Pancreas (tissue), 10 donors: ENCODE measurements at regions not wholly inside any gene's neighbourhood (a gene's known extent, or its start where the extent isn't known, plus 50 kb on each side); places are given as distances from the start of the nearest gene placed in this dataset.

Experiments used
- ATAC-seq, 4 donors: fragments of 200-7000 bp; cut with Tn5 transposase; one replicate each; pipeline versions ENCODE4 v1.8.0 to v1.9.1; 2020; ENCODE audit warnings: mild to moderate bottlenecking in 4 of 4, moderate library complexity in 4 of 4
- DNase-seq, 6 donors: peaks; one replicate each; pipeline ENCODE4 v3.0.0-alpha.2; 2020
- FAIRE-seq: peaks from 2 replicates; lab custom pipeline; 2012; peaks lifted over from hg19 to GRCh38; lab: Jason Lieb, UNC
- H3K27ac ChIP-seq, 4 donors: fragments of 200-600 bp; sonication (generic); 1 replicate in 3 of 4; 2 replicates in 1 of 4; pipeline versions ENCODE4 v1.5.0 to v1.8.0; 2020
- H3K27me3 ChIP-seq, 4 donors: fragments of 200-600 bp; one replicate each; pipeline ENCODE4 v1.8.0; 2021
- H3K36me3 ChIP-seq, 3 donors: fragments of 200-600 bp; sonication (generic) in 1 of 3; one replicate each; pipeline versions ENCODE4 v1.5.0 to v1.8.0; 2020 to 2021
- H3K4me1 ChIP-seq, 3 donors: fragments of 200-600 bp; one replicate each; pipeline ENCODE4 v1.8.0; 2021
- H3K4me3 ChIP-seq, 4 donors: fragments of 200-600 bp; sonication (generic) in 2 of 4; one replicate each; pipeline versions ENCODE4 v1.5.0 to v1.8.0; 2020 to 2021
- H3K9me3 ChIP-seq, 4 donors: fragments of 200-600 bp; one replicate each; pipeline ENCODE4 v1.8.0; 2021
- WGBS, 2 donors: extraction: QIAGEN DNeasy Blood & Tissue Kit; methylation state at CpG; one replicate each; pipeline ENCODE4 v1.1.7; 2013; 5-methylcytosine and 5-hydroxymethylcytosine counted together
- intact Hi-C, 3 donors: fragments of 100-400 bp; cut with DNase I; formaldehyde crosslinking; loops; one replicate each; pipeline versions ENCODE4 v1.11.1 to v1.14.2; 2022
- TF ChIP-seq, protein P1 (sequence below), 4 donors: fragments of 200-600 bp; sonication (generic) in 3 of 4; IDR thresholded peaks; one replicate each; pipeline versions ENCODE4 v1.5.0 to v1.8.0; 2021; ENCODE audit warnings: antibody characterized with exemption in 4 of 4
- donor health status: healthy with polysubstance abuse.
- donor health status: DM: no; HTN: no; CAD: no; lungs with moderate emphysema.
- donor health status: DM: no; HTN: no; CAD: no.
- donor health status: control.
- donor health status: control.
- donor health status: Bipolar disorder and iron deficiency.
- donor health status: DM: yes; HTN: yes; CAD: no.
- donor health status: DM: no; HTN: no; CAD: no.
- donor health status: DM: no; HTN: no; CAD: no.
- donor health status: DM: yes; HTN: yes; CAD: no.

GRCh38 chr12:88413646-88414045 lies 166.6 kb downstream of the KITLG start:
- no peak for FAIRE-seq
- intact Hi-C loops, result no loop called here
- TF ChIP-seq, protein P1, sequence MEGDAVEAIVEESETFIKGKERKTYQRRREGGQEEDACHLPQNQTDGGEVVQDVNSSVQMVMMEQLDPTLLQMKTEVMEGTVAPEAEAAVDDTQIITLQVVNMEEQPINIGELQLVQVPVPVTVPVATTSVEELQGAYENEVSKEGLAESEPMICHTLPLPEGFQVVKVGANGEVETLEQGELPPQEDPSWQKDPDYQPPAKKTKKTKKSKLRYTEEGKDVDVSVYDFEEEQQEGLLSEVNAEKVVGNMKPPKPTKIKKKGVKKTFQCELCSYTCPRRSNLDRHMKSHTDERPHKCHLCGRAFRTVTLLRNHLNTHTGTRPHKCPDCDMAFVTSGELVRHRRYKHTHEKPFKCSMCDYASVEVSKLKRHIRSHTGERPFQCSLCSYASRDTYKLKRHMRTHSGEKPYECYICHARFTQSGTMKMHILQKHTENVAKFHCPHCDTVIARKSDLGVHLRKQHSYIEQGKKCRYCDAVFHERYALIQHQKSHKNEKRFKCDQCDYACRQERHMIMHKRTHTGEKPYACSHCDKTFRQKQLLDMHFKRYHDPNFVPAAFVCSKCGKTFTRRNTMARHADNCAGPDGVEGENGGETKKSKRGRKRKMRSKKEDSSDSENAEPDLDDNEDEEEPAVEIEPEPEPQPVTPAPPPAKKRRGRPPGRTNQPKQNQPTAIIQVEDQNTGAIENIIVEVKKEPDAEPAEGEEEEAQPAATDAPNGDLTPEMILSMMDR (IDR thresholded peaks at IDR 0.05), result no peak

GRCh38 chr12:88416155-88416554 lies 164.1 kb downstream of the KITLG start:
- intact Hi-C loops, result no loop called here
- ATAC-seq (no peak), FAIRE-seq (no peak), DNase-seq (no peak)
- no peaks in the 10 kb centered on the region for H3K9me3 ChIP-seq
- no peak overlapping the region for H3K27ac ChIP-seq
- no peak overlapping the region for H3K4me3 ChIP-seq
- peaks cover 0 to 7% (median 0%) of the 10 kb centered on the region in 3 donors for H3K4me1 ChIP-seq
- TF ChIP-seq, protein P1 (IDR thresholded peaks at IDR 0.05), result no peak
- H3K36me3 ChIP-seq, result no peaks in the 10 kb centered on the region
- WGBS, 2 donors, result 94 to 97% methylated on average over 2 of the region's 2 CpGs
- H3K27me3 ChIP-seq, result no peaks in the 10 kb centered on the region

More at GRCh38 chr12:88413646-88414045, 166.6 kb downstream of the KITLG start:
- DNase-seq, result no peak
- Histone ChIP-seq H3K27ac (no peak overlapping the region), H3K9me3 (no peaks in the 10 kb centered on the region), H3K27me3 (no peaks in the 10 kb centered on the region), H3K4me3 (no peak overlapping the region), H3K4me1 (peaks cover 0 to 7% (median 0%) of the 10 kb centered on the region in 3 donors), H3K36me3 (no peaks in the 10 kb centered on the region)
- peak in 2 of 4 donors; percentile 36 to 55 for ATAC-seq
- WGBS, 2 donors, result 13 to 15% methylated on average over 2 of the region's 2 CpGs

DNA sequence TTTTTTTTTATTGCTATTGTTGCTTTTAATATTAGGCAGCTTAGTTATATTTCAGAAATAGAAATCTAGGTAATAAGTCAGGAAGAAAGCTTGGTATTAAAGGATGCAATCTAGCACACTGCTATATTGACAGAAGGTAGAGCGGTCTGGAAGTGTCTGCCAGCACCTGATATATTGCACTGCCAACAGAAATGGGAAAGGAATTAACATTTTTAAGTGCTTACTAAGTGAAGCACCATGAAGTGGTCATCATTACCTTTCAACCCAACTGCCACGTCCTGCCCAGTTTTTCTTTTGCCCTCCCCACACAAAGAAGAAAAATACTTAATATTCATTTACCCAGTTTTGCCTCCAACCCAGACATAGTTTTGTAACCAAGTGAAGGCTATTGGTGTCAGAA lies 163.5 kb downstream of the KITLG start:
- Histone ChIP-seq H3K36me3 (no peaks in the 10 kb centered on the region), H3K27me3 (no peaks in the 10 kb centered on the region), H3K27ac (no peak overlapping the region), H3K4me3 (no peak overlapping the region), H3K4me1 (peaks cover 0 to 7% (median 0%) of the 10 kb centered on the region in 3 donors), H3K9me3 (no peaks in the 10 kb centered on the region)
- intact Hi-C loops, result no loop called here
- FAIRE-seq (no peak), ATAC-seq (peak in 1 of 4 donors; percentile 44), DNase-seq (no peak)
- TF ChIP-seq, protein P1 (IDR thresholded peaks at IDR 0.05), result no peak
- WGBS, 2 donors, result 81 to 86% methylated on average over 2 of the region's 2 CpGs

DNA sequence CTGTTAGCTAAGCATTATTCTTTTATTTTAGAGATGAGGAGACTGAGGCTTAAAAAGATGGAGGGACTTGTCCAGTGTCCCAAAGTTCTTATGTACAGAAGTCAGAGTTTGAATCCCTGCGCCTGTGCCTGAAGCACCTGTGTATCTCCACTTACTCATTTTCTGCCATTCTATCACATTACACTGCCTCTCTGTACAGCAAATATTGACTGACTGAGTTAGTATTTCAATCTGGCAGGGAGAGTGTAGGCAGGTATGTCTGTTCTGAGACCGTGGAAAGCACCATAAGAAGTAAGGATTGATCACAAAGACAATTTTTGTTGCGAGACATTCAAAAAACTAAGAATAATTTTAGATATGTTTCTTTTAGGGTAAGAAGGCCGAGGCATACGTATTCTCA lies 162.7 kb downstream of the KITLG start:
- Histone ChIP-seq H3K36me3 (no peaks in the 10 kb centered on the region), H3K27ac (no peak overlapping the region), H3K4me3 (no peak overlapping the region), H3K27me3 (no peaks in the 10 kb centered on the region), H3K9me3 (no peaks in the 10 kb centered on the region), H3K4me1 (peaks cover 0 to 7% (median 0%) of the 10 kb centered on the region in 3 donors)
- TF ChIP-seq, protein P1 (IDR thresholded peaks at IDR 0.05), result no peak
- DNase-seq (no peak), ATAC-seq (peak; percentile 82 to 96 (median 94)), FAIRE-seq (no peak)
- intact Hi-C loops, result no loop called here
- 22 to 27% methylated on average over 5 of the region's 5 CpGs for WGBS, 2 donors

GRCh38 chr12:88418856-88419497 lies 161.3 kb downstream of the KITLG start:
- intact Hi-C loops, result no loop called here
- no peaks in the 10 kb centered on the region for H3K27me3 ChIP-seq
- WGBS, 2 donors, result 89 to 93% methylated on average over 8 of the region's 8 CpGs
- ATAC-seq (no peak), DNase-seq (no peak), FAIRE-seq (no peak)
- no peak overlapping the region for H3K4me3 ChIP-seq
- H3K36me3 ChIP-seq, result no peaks in the 10 kb centered on the region
- TF ChIP-seq, protein P1 (IDR thresholded peaks at IDR 0.05), result no peak
- H3K9me3 ChIP-seq, result no peaks in the 10 kb centered on the region
- peaks cover 0 to 7% (median 2%) of the 10 kb centered on the region in 3 donors for H3K4me1 ChIP-seq
- no peak overlapping the region for H3K27ac ChIP-seq
